HG03521 (cell line): ENCODE measurements at regions not wholly inside any gene's neighbourhood (a gene's known extent, or its start where the extent isn't known, plus 50 kb on each side); places are given as distances from the start of the nearest gene placed in this dataset.
"Not testable (repeated sequence)": the region's sequence is repeated elsewhere in the genome, so short reads cannot be mapped to it uniquely, and the experiment has no call there.

Source experiments
- ATAC-seq: cut with Tn5 transposase; IDR thresholded peaks from one replicate; pipeline ENCODE4 v1.9.1; 2021; ENCODE audit warnings: mild to moderate bottlenecking, moderate library complexity; ENCODE audit not compliant: unreplicated experiment

- ATAC-seq = no peak
These were observed 114.7 kb downstream of the SOX4 start for GRCh38 chr6:21708320-21708580.

- no peak for ATAC-seq
These were observed 116.7 kb downstream of the SOX4 start for GRCh38 chr6:21710216-21710615.

- no peak for ATAC-seq
These were observed 117.5 kb downstream of the SOX4 start for GRCh38 chr6:21710908-21711627.

GRCh38 chr6:21712213-21712612 is 118.7 kb downstream of the SOX4 start:
- no peak for ATAC-seq

GRCh38 chr6:21713481-21713880 is 119.9 kb downstream of the SOX4 start:
- no peak for ATAC-seq

- ATAC-seq = no peak
These were observed 121.6 kb downstream of the SOX4 start for GRCh38 chr6:21715180-21715579.

GRCh38 chr6:21722510-21722909 is 129.0 kb downstream of the SOX4 start:
- ATAC-seq = no peak

- no peak for ATAC-seq
These were observed 133.1 kb downstream of the SOX4 start for GRCh38 chr6:21726676-21727075.

- ATAC-seq = no peak
These were observed 134.6 kb downstream of the SOX4 start for GRCh38 chr6:21728141-21728540.

- ATAC-seq = no peak
These were observed 135.9 kb downstream of the SOX4 start for GRCh38 chr6:21729431-21729830.

GRCh38 chr6:21730533-21730932 is 137.0 kb downstream of the SOX4 start:
- ATAC-seq = no peak

GRCh38 chr6:21731411-21732031 is 138.0 kb downstream of the SOX4 start:
- ATAC-seq = no peak

- not testable (repeated sequence) for ATAC-seq
These were observed 138.6 kb downstream of the SOX4 start for GRCh38 chr6:21732032-21732730.

- ATAC-seq = no peak
These were observed 139.2 kb downstream of the SOX4 start for GRCh38 chr6:21732731-21733130.

GRCh38 chr6:21733311-21733710 is 139.8 kb downstream of the SOX4 start:
- ATAC-seq = no peak

- no peak for ATAC-seq
These were observed 140.7 kb downstream of the SOX4 start for GRCh38 chr6:21734204-21734603.

GRCh38 chr6:21738180-21739094 is 144.9 kb downstream of the SOX4 start:
- ATAC-seq = no peak

- ATAC-seq = no peak
These were observed 145.7 kb downstream of the SOX4 start for GRCh38 chr6:21739241-21739640.

- ATAC-seq = no peak
These were observed 146.3 kb downstream of the SOX4 start for GRCh38 chr6:21739838-21740237.

GRCh38 chr6:21740376-21741124 is 147.0 kb downstream of the SOX4 start:
- no peak for ATAC-seq
